Sigmoid colon (tissue), 4 donors: ENCODE measurements at regions not wholly inside any gene's neighbourhood (a gene's known extent, or its start where the extent isn't known, plus 50 kb on each side); places are given as distances from the start of the nearest gene placed in this dataset.

Experiments used
- EP300 ChIP-seq, 4 donors: sonication (generic); formaldehyde crosslinking; IDR thresholded peaks; one replicate each; pipeline ENCODE4 v1.6.1; 2017; ENCODE audit warnings: antibody characterized with exemption in 4 of 4
- POLR2A ChIP-seq, 2 donors: fragments of 450-650 bp; IDR thresholded peaks; one replicate each; pipeline ENCODE4 v1.6.1; 2016; ENCODE audit warnings: antibody characterized with exemption in 2 of 2, mild to moderate bottlenecking in 2 of 2, moderate library complexity in 2 of 2
- POLR2AphosphoS5 ChIP-seq, 4 donors: sonication (generic); formaldehyde crosslinking; IDR thresholded peaks; one replicate each; pipeline ENCODE4 v1.6.1; 2017; ENCODE audit warnings: antibody characterized with exemption in 4 of 4
- TF ChIP-seq, protein P1 (sequence below), 4 experiments: fragments of 450-650 bp in 3 of 4; fragments of 200-600 bp in 1 of 4; IDR thresholded peaks; one replicate each; pipeline ENCODE4 v1.5.1; 2016 to 2019; ENCODE audit warnings: antibody characterized with exemption in 4 of 4, mild to moderate bottlenecking in 3 of 4, moderate library complexity in 2 of 4

DNA sequence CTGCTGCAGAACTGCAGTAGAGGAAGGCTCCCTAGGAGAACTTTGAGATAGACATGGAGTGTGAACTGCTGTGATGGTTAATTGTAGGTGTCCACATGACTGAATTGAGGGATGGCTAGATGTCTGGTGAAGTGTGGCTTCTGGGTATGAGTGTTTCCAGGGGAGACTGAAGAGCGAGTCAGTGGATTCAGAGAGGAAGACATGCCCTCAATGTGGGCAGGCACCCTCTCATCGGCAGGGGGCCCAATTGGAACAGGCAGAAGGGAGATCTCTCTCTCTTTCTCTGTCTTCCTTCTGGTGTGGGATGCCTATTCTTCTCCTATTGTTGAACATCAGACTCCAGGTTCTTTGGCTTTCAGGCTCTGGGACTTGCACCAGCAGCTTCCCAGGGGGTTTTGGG, 304.7 kb upstream of the GATB start:
- TF ChIP-seq, protein P1, sequence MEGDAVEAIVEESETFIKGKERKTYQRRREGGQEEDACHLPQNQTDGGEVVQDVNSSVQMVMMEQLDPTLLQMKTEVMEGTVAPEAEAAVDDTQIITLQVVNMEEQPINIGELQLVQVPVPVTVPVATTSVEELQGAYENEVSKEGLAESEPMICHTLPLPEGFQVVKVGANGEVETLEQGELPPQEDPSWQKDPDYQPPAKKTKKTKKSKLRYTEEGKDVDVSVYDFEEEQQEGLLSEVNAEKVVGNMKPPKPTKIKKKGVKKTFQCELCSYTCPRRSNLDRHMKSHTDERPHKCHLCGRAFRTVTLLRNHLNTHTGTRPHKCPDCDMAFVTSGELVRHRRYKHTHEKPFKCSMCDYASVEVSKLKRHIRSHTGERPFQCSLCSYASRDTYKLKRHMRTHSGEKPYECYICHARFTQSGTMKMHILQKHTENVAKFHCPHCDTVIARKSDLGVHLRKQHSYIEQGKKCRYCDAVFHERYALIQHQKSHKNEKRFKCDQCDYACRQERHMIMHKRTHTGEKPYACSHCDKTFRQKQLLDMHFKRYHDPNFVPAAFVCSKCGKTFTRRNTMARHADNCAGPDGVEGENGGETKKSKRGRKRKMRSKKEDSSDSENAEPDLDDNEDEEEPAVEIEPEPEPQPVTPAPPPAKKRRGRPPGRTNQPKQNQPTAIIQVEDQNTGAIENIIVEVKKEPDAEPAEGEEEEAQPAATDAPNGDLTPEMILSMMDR (IDR thresholded peaks at IDR 0.05): no peak
- TF ChIP-seq EP300 (IDR thresholded peaks at IDR 0.05) (no peak), POLR2A (IDR thresholded peaks at IDR 0.05) (no peak), POLR2AphosphoS5 (IDR thresholded peaks at IDR 0.05) (no peak)
